ENCODE measurements at regions not wholly inside any gene's neighbourhood (a gene's known extent, or its start where the extent isn't known, plus 50 kb on each side); places are given as distances from the start of the nearest gene placed in this dataset.

GRCh38 chr4:57331959-57332358 is 221.8 kb upstream of the IGFBP7 start:
- Histone ChIP-seq H3K27me3 (no peaks in the 10 kb centered on the region), H3K4me3 (replicated peaks in 1 of 3) (no peak overlapping the region), H3K4me1 (peaks cover 0 to 5% of the 10 kb centered on the region in 2 donors), H3K27ac (no peak overlapping the region), H3K9me3 (no peaks in the 10 kb centered on the region), H3K36me3 (no peaks in the 10 kb centered on the region)
- TF ChIP-seq POLR2A (IDR thresholded peaks at IDR 0.05) = no peak
- no peak for TF ChIP-seq CTCF (IDR thresholded peaks at IDR 0.05)
- no peak for DNase-seq
- intact Hi-C loops (cut with DNase I) = no loop called here

DNA sequence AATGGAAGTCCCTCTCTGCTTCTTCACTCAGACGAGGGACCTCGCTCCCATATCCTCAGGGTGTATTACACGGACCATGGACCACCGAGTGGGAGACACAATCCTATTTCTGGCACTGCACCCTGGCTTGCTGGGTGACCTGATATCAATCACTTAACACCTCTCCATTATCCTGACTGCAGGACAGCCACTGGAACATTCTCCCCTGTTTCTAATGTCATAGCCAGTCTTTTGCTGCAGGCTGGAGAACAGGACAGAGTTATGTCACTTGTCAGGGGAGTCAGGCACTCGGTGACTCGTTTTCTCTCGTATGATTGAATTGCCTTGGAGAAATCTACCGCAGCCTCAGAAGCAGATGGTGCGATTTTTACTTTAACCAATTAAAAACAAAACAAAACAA is 219.1 kb upstream of the IGFBP7 start:
- TF ChIP-seq CTCF (IDR thresholded peaks at IDR 0.05) (no peak), POLR2A (IDR thresholded peaks at IDR 0.05) (no peak)
- intact Hi-C loops (cut with DNase I) = no loop called here
- Histone ChIP-seq H3K27ac (no peak overlapping the region), H3K4me1 (peaks cover 0 to 5% of the 10 kb centered on the region in 2 donors), H3K9me3 (no peaks in the 10 kb centered on the region), H3K4me3 (replicated peaks in 1 of 3) (no peak overlapping the region), H3K36me3 (no peaks in the 10 kb centered on the region), H3K27me3 (no peaks in the 10 kb centered on the region)
- DNase-seq = no peak
- 78 to 86% methylated on average over 9 of the region's 9 CpGs for WGBS, 2 donors

GRCh38 chr4:57324673-57325307 is 214.6 kb upstream of the IGFBP7 start:
- intact Hi-C loops (cut with DNase I) = no loop called here
- no peaks in the 10 kb centered on the region for H3K9me3 ChIP-seq
- no peak for TF ChIP-seq CTCF (IDR thresholded peaks at IDR 0.05)
- no peak for TF ChIP-seq POLR2A (IDR thresholded peaks at IDR 0.05)
- H3K27me3 ChIP-seq = no peaks in the 10 kb centered on the region
- DNase-seq = no peak
- H3K27ac ChIP-seq = no peak overlapping the region
- 71 to 76% methylated on average over 4 of the region's 4 CpGs for WGBS, 2 donors
- H3K4me1 ChIP-seq = no peaks in the 10 kb centered on the region
- H3K36me3 ChIP-seq = no peaks in the 10 kb centered on the region
- no peak overlapping the region for H3K4me3 ChIP-seq (replicated peaks in 1 of 3)

- 50 to 52% methylated on average over 4 of the region's 4 CpGs for WGBS, 2 donors
- DNase-seq = no peak
- no peaks in the 10 kb centered on the region for H3K4me1 ChIP-seq
- no peaks in the 10 kb centered on the region for H3K36me3 ChIP-seq
- intact Hi-C loops (cut with DNase I) = no loop called here
- no peaks in the 10 kb centered on the region for H3K27me3 ChIP-seq
- no peak overlapping the region for H3K4me3 ChIP-seq (replicated peaks in 1 of 3)
- TF ChIP-seq POLR2A (IDR thresholded peaks at IDR 0.05) (no peak), CTCF (IDR thresholded peaks at IDR 0.05) (no peak)
- H3K9me3 ChIP-seq = no peaks in the 10 kb centered on the region
- no peak overlapping the region for H3K27ac ChIP-seq
Observed at GRCh38 chr4:57320849-57321248, 210.7 kb upstream of the IGFBP7 start.

DNA sequence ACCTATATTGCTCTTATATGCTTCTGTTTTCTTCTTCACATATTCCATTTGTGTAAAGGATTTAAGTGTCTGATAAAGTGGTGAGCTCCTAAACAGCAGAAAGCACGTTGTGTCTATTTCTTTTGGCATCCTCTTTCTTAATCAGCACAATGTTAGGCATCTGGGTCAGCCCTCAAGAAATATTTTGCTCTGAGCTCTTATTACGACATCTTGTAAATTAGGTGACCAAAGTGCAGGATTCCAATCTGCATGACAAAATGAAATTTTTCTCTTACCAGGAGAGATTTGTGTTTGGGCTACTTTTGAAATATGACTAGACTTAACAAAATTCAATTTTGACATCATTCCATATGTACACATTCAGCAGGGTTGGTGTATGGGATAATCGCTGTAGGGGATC is 210.0 kb upstream of the IGFBP7 start:
- WGBS, 2 donors = 81 to 85% methylated on average over 3 of the region's 3 CpGs
- H3K36me3 ChIP-seq = no peaks in the 10 kb centered on the region
- H3K27me3 ChIP-seq = no peaks in the 10 kb centered on the region
- TF ChIP-seq POLR2A (IDR thresholded peaks at IDR 0.05) = no peak
- no peak for TF ChIP-seq CTCF (IDR thresholded peaks at IDR 0.05)
- H3K4me3 ChIP-seq (replicated peaks in 1 of 3) = no peak overlapping the region
- intact Hi-C loops (cut with DNase I) = no loop called here
- H3K9me3 ChIP-seq = no peaks in the 10 kb centered on the region
- no peak for DNase-seq
- H3K4me1 ChIP-seq = no peaks in the 10 kb centered on the region
- H3K27ac ChIP-seq = no peak overlapping the region
